ENCODE measurements at regions not wholly inside any gene's neighbourhood (a gene's known extent, or its start where the extent isn't known, plus 50 kb on each side); places are given as distances from the start of the nearest gene placed in this dataset.

GRCh38 chr4:18684932-18685331 lies 663.4 kb upstream of the LCORL start:
- POLR2A ChIA-PET (ENCODE audit: low non-redundant PET) = no interaction called here
- no peak for DNase-seq (ENCODE audit: low spot score)

GRCh38 chr4:18676526-18676915 lies 655.0 kb upstream of the LCORL start:
- DNase-seq (ENCODE audit: low spot score) = no peak
- H3K27ac ChIP-seq = no peak overlapping the region
- ChIA-PET POLR2A (ENCODE audit: low non-redundant PET) (no interaction called here), CTCF (no interaction called here)
- TF ChIP-seq CTCF (conservative IDR thresholded peaks at IDR 0.05; ENCODE audit: low read depth) = no peak

More at GRCh38 chr4:18684932-18685331, 663.4 kb upstream of the LCORL start:
- no peak for TF ChIP-seq CTCF (conservative IDR thresholded peaks at IDR 0.05; ENCODE audit: low read depth)
- no peak overlapping the region for H3K27ac ChIP-seq
- CTCF ChIA-PET = no interaction called here

- ChIA-PET CTCF (no interaction called here), POLR2A (ENCODE audit: low non-redundant PET) (no interaction called here)
- DNase-seq (ENCODE audit: low spot score) = no peak
- TF ChIP-seq CTCF (conservative IDR thresholded peaks at IDR 0.05; ENCODE audit: low read depth) = no peak
- H3K27ac ChIP-seq = no peak overlapping the region
Measured at GRCh38 chr4:18675586-18676525, 654.3 kb upstream of the LCORL start.

GRCh38 chr4:18670034-18670433 lies 648.5 kb upstream of the LCORL start:
- TF ChIP-seq CTCF (conservative IDR thresholded peaks at IDR 0.05; ENCODE audit: low read depth) = no peak
- no peak for DNase-seq (ENCODE audit: low spot score)
- ChIA-PET POLR2A (ENCODE audit: low non-redundant PET) (no interaction called here), CTCF (no interaction called here)
- H3K27ac ChIP-seq = no peak overlapping the region

GRCh38 chr4:18669390-18669789 lies 647.8 kb upstream of the LCORL start:
- ChIA-PET POLR2A (ENCODE audit: low non-redundant PET) (no interaction called here), CTCF (no interaction called here)
- TF ChIP-seq CTCF (conservative IDR thresholded peaks at IDR 0.05; ENCODE audit: low read depth) = no peak
- H3K27ac ChIP-seq = no peak overlapping the region
- DNase-seq (ENCODE audit: low spot score) = no peak

- POLR2A ChIA-PET (ENCODE audit: low non-redundant PET) = no interaction called here
- CTCF ChIA-PET = no interaction called here
- DNase-seq (ENCODE audit: low spot score) = no peak
Measured at GRCh38 chr4:18666322-18666721, 644.8 kb upstream of the LCORL start.

More at GRCh38 chr4:18666322-18666721, 644.8 kb upstream of the LCORL start:
- no peak for TF ChIP-seq CTCF (conservative IDR thresholded peaks at IDR 0.05; ENCODE audit: low read depth)
- no peak overlapping the region for H3K27ac ChIP-seq
